RWPE2 (cell line): ENCODE measurements at regions not wholly inside any gene's neighbourhood (a gene's known extent, or its start where the extent isn't known, plus 50 kb on each side); places are given as distances from the start of the nearest gene placed in this dataset.

ENCODE experiments used
- ATAC-seq: fragments of 200-7000 bp; cut with Tn5 transposase; 3 replicates; pipeline ENCODE4 v1.9.1; 2021; ENCODE audit warnings: low read depth
- DNase-seq: peaks from one replicate; pipeline ENCODE4 v3.0.0-alpha.2; 2020; ENCODE audit warnings: low spot score
- H3K27ac ChIP-seq: fragments of 450-650 bp; 2 replicates; pipeline ENCODE4 v1.5.1; 2017; ENCODE audit warnings: mild to moderate bottlenecking; ENCODE audit not compliant: poor library complexity, severe bottlenecking
- H3K27me3 ChIP-seq: fragments of 250-450 bp; sonication (Bioruptor Pico); 2 replicates; pipeline ENCODE4 v1.5.1; 2021; ENCODE audit warnings: mild to moderate bottlenecking, moderate library complexity; ENCODE audit not compliant: insufficient read depth, poor library complexity, severe bottlenecking
- H3K36me3 ChIP-seq: fragments of 250-450 bp; sonication (Bioruptor Pico); 2 replicates; pipeline ENCODE4 v1.5.1; 2020; ENCODE audit warnings: low read depth, mild to moderate bottlenecking, moderate library complexity
- H3K4me1 ChIP-seq: fragments of 250-450 bp; sonication (Bioruptor Pico); 2 replicates; pipeline ENCODE4 v1.5.1; 2021; ENCODE audit warnings: mild to moderate bottlenecking, moderate library complexity; ENCODE audit not compliant: insufficient read depth, poor library complexity, severe bottlenecking
- H3K4me3 ChIP-seq: fragments of 250-450 bp; sonication (Bioruptor Pico); 2 replicates; pipeline ENCODE4 v1.5.1; 2021; ENCODE audit warnings: mild to moderate bottlenecking, moderate library complexity; ENCODE audit not compliant: severe bottlenecking
- H3K9me3 ChIP-seq: fragments of 250-450 bp; sonication (Bioruptor Pico); 2 replicates; pipeline ENCODE4 v1.5.1; 2021; ENCODE audit warnings: mild to moderate bottlenecking, moderate library complexity; ENCODE audit not compliant: severe bottlenecking
- CTCF ChIP-seq: fragments of 450-650 bp; IDR thresholded peaks from one replicate; pipeline ENCODE4 v1.5.1; 2017; ENCODE audit warnings: mild to moderate bottlenecking, moderate library complexity; ENCODE audit not compliant: poor library complexity, severe bottlenecking

GRCh38 chr2:119104414-119104813, 54.1 kb downstream of the C1QL2 start:
- Histone ChIP-seq H3K27ac (no peak overlapping the region), H3K9me3 (no peaks in the 10 kb centered on the region), H3K4me3 (no peak overlapping the region), H3K4me1 (no peaks in the 10 kb centered on the region), H3K36me3 (no peaks in the 10 kb centered on the region), H3K27me3 (no peaks in the 10 kb centered on the region)
- DNase-seq (no peak), ATAC-seq (no peak)
- no peak for TF ChIP-seq CTCF

- no peak overlapping the region for H3K4me3 ChIP-seq
- no peaks in the 10 kb centered on the region for H3K36me3 ChIP-seq
- DNase-seq (no peak), ATAC-seq (no peak)
- no peaks in the 10 kb centered on the region for H3K9me3 ChIP-seq
- H3K27me3 ChIP-seq, result no peaks in the 10 kb centered on the region
- H3K4me1 ChIP-seq, result no peaks in the 10 kb centered on the region
- H3K27ac ChIP-seq, result no peak overlapping the region
- TF ChIP-seq CTCF, result no peak
Measured at GRCh38 chr2:119102964-119103363, 55.6 kb downstream of the C1QL2 start.

- Histone ChIP-seq H3K27me3 (peaks cover 3% of the 10 kb centered on the region), H3K4me3 (no peak overlapping the region), H3K36me3 (no peaks in the 10 kb centered on the region), H3K9me3 (no peaks in the 10 kb centered on the region), H3K27ac (no peak overlapping the region), H3K4me1 (no peaks in the 10 kb centered on the region)
- ATAC-seq (no peak), DNase-seq (no peak)
- no peak for TF ChIP-seq CTCF
Measured at GRCh38 chr2:119088416-119088815, 70.1 kb downstream of the C1QL2 start.

GRCh38 chr2:119086327-119086726, 72.2 kb downstream of the C1QL2 start:
- no peak for TF ChIP-seq CTCF
- Histone ChIP-seq H3K27ac (no peak overlapping the region), H3K4me1 (no peaks in the 10 kb centered on the region), H3K4me3 (no peak overlapping the region), H3K9me3 (no peaks in the 10 kb centered on the region), H3K27me3 (peaks cover 3% of the 10 kb centered on the region), H3K36me3 (no peaks in the 10 kb centered on the region)
- ATAC-seq (no peak), DNase-seq (no peak)

- Histone ChIP-seq H3K9me3 (no peaks in the 10 kb centered on the region), H3K4me1 (no peaks in the 10 kb centered on the region), H3K36me3 (no peaks in the 10 kb centered on the region), H3K4me3 (no peak overlapping the region), H3K27me3 (no peaks in the 10 kb centered on the region), H3K27ac (no peak overlapping the region)
- no peak for ATAC-seq
- DNase-seq, result no peak
- TF ChIP-seq CTCF, result no peak
Measured at GRCh38 chr2:119085613-119086012, 72.9 kb downstream of the C1QL2 start.
